B cell (primary cell): ENCODE measurements at regions not wholly inside any gene's neighbourhood (a gene's known extent, or its start where the extent isn't known, plus 50 kb on each side); places are given as distances from the start of the nearest gene placed in this dataset.

Experiments
- ATAC-seq: fragments of 200-7000 bp; cut with Tn5 transposase; one replicate; pipeline ENCODE4 v1.10.0; 2021; ENCODE audit warnings: low read depth, mild to moderate bottlenecking, moderate number of reproducible peaks, moderate library complexity
- CTCF ChIA-PET: fragments of 350-600 bp; sonication (Branson Sonifier 250); formaldehyde crosslinking; loops from one replicate; lab custom pipeline; 2021; ENCODE audit warnings: antibody characterized with exemption, inconsistent platforms; lab: Charles Lee
- POLR2A ChIA-PET: fragments of 350-600 bp; sonication (Branson Sonifier 250); formaldehyde crosslinking; loops from one replicate; lab custom pipeline; 2021; ENCODE audit warnings: antibody characterized with exemption; lab: Charles Lee
- DNase-seq: peaks from one replicate; pipeline ENCODE4 v3.0.0; 2013
- H2AFZ ChIP-seq: 2 replicates; pipeline ENCODE4 v1.6.1; 2012; ENCODE audit warnings: mild to moderate bottlenecking, low read depth, low read length; ENCODE audit not compliant: insufficient read depth, poor library complexity, severe bottlenecking
- H3K27ac ChIP-seq, 2 donors: 1 replicate in 1 of 2; 2 replicates in 1 of 2; pipeline ENCODE4 v1.5.1; 2012 to 2013; ENCODE audit warnings: low read length in 2 of 2, mild to moderate bottlenecking in 2 of 2, moderate library complexity in 1 of 2
- H3K27me3 ChIP-seq, 4 experiments: fragments of 200-600 bp in 1 of 4; sonication (generic) in 1 of 4; replicated peaks in 1 of 4; 1 replicate in 2 of 4; 2 replicates in 2 of 4; pipeline versions ENCODE4 v1.6.1 to v1.7.0; 2013 to 2016; ENCODE audit warnings: low read length in 3 of 4, mild to moderate bottlenecking in 2 of 4, mixed read lengths in 1 of 4, moderate library complexity in 1 of 4; ENCODE audit not compliant: insufficient read depth in 4 of 4, control insufficient read depth in 3 of 4; ENCODE audit errors: control extremely low read depth in 1 of 4
- H3K36me3 ChIP-seq, 2 experiments: replicated peaks in 1 of 2; 1 replicate in 1 of 2; 2 replicates in 1 of 2; pipeline versions ENCODE4 v1.6.1 to v1.7.1; 2013; ENCODE audit warnings: low read length in 1 of 2; ENCODE audit not compliant: insufficient read depth in 2 of 2, control insufficient read depth in 1 of 2; ENCODE audit errors: control extremely low read depth in 1 of 2, extremely low read depth in 1 of 2
- H3K4me1 ChIP-seq, 2 donors: fragments of 200-600 bp in 1 of 2; sonication (generic) in 1 of 2; 1 replicate in 1 of 2; 2 replicates in 1 of 2; pipeline versions ENCODE4 v1.5.1 to v1.6.1; 2013 to 2017; ENCODE audit warnings: low read length in 2 of 2; ENCODE audit not compliant: control insufficient read depth in 2 of 2, insufficient read depth in 2 of 2
- H3K4me2 ChIP-seq: replicated peaks from 2 replicates; pipeline ENCODE3; 2012; ENCODE audit warnings: mild to moderate bottlenecking, low read depth, low read length; ENCODE audit not compliant: poor library complexity, severe bottlenecking
- H3K4me3 ChIP-seq, 5 experiments: fragments of 200-600 bp in 1 of 5; sonication (generic) in 1 of 5; 1 replicate in 3 of 5; 2 replicates in 2 of 5; pipeline versions ENCODE4 v1.5.1 to v1.7.0; 2011 to 2016; ENCODE audit warnings: low read length in 4 of 5, mild to moderate bottlenecking in 4 of 5, low read depth in 2 of 5, control low read depth in 1 of 5, moderate library complexity in 1 of 5; ENCODE audit not compliant: insufficient read depth in 1 of 5; ENCODE audit errors: control extremely low read depth in 1 of 5, extremely low read depth in 1 of 5
- H3K79me2 ChIP-seq: fragments of 200-600 bp; sonication (generic); one replicate; pipeline ENCODE4 v1.6.0; 2016; ENCODE audit warnings: low read length; ENCODE audit not compliant: control insufficient read depth, insufficient read depth
- H3K9ac ChIP-seq: fragments of 200-600 bp; sonication (generic); 2 replicates; pipeline ENCODE4 v1.6.1; 2017; ENCODE audit warnings: mild to moderate bottlenecking, low read length, moderate library complexity
- H3K9me3 ChIP-seq, 3 donors: one replicate each; pipeline versions ENCODE4 v1.6.1 to v1.7.1; 2013; ENCODE audit warnings: low read length in 2 of 3; ENCODE audit not compliant: control insufficient read depth in 2 of 3, insufficient read depth in 1 of 3; ENCODE audit errors: control extremely low read depth in 1 of 3
- H4K20me1 ChIP-seq: 2 replicates; pipeline ENCODE4 v1.6.0; 2012; ENCODE audit warnings: mild to moderate bottlenecking, low read length; ENCODE audit not compliant: insufficient read depth, control insufficient read depth, poor library complexity, severe bottlenecking
- H3K27ac Mint-ChIP-seq: one replicate; pipeline ENCODE4 v1.8.0; 2021; ENCODE audit warnings: mixed read lengths
- H3K27me3 Mint-ChIP-seq: one replicate; pipeline ENCODE4 v1.8.0; 2021; ENCODE audit warnings: mixed read lengths
- H3K4me1 Mint-ChIP-seq: one replicate; pipeline ENCODE4 v1.8.0; 2021; ENCODE audit warnings: mixed read lengths
- H3K4me3 Mint-ChIP-seq: one replicate; pipeline ENCODE4 v1.8.0; 2021; ENCODE audit warnings: mixed read lengths
- H3K9me3 Mint-ChIP-seq: one replicate; pipeline ENCODE4 v1.8.0; 2022; ENCODE audit warnings: mixed read lengths; ENCODE audit not compliant: insufficient read depth
- CTCF ChIP-seq: fragments of 200-600 bp; IDR thresholded peaks from one replicate; pipeline ENCODE4 v1.8.0; 2022; ENCODE audit warnings: antibody characterized with exemption, mild to moderate bottlenecking
- EZH2 ChIP-seq: IDR thresholded peaks from 2 replicates; pipeline ENCODE4 v1.6.1; 2012; ENCODE audit warnings: borderline replicate concordance, low read depth, mild to moderate bottlenecking, moderate library complexity, low read length; ENCODE audit not compliant: insufficient read depth, poor library complexity, severe bottlenecking
- WGBS: methylation state at CpG from one replicate; pipeline ENCODE4 v1.1.5; 2013; ENCODE audit warnings: missing lambda C conversion rate; ENCODE audit not compliant: insufficient coverage; 5-methylcytosine and 5-hydroxymethylcytosine counted together
- intact Hi-C: fragments of 100-400 bp; cut with micrococcal nuclease; formaldehyde crosslinking; loops from one replicate; pipeline ENCODE4 v1.10.0; 2022

- H3K4me1 ChIP-seq, result no peaks in the 10 kb centered on the region
- no peaks in the 10 kb centered on the region for H3K27me3 ChIP-seq
- no peak overlapping the region for H2AFZ ChIP-seq
- WGBS, result 96% methylated on average over 12 of the region's 12 CpGs
- H3K9ac ChIP-seq, result no peak overlapping the region
- TF ChIP-seq CTCF (no peak), EZH2 (no peak)
- Mint-ChIP-seq H3K27ac (no peak overlapping the region), H3K9me3 (no peaks in the 10 kb centered on the region), H3K4me1 (no peaks in the 10 kb centered on the region), H3K27me3 (peaks cover 7% of the 10 kb centered on the region), H3K4me3 (no peak overlapping the region)
- H3K27ac ChIP-seq, result no peak overlapping the region
- no peak overlapping the region for H3K4me3 ChIP-seq
- ATAC-seq (no peak), DNase-seq (no peak)
- H3K4me2 ChIP-seq, result no peak overlapping the region
- ChIA-PET POLR2A (no interaction called here), CTCF (no interaction called here)
- H3K9me3 ChIP-seq, result peaks cover 0 to 12% (median 0%) of the 10 kb centered on the region in 3 donors
- intact Hi-C loops, result no loop called here
- H3K36me3 ChIP-seq, result no peaks in the 10 kb centered on the region
- H3K79me2 ChIP-seq, result no peaks in the 10 kb centered on the region
- no peaks in the 10 kb centered on the region for H4K20me1 ChIP-seq
Measured at GRCh38 chr13:111566567-111566966, 246.1 kb downstream of the TEX29 start.

GRCh38 chr13:111567637-111568036, 247.2 kb downstream of the TEX29 start:
- POLR2A ChIA-PET, result no interaction called here
- intact Hi-C loops, result no loop called here
- Histone ChIP-seq H3K4me2 (no peak overlapping the region), H2AFZ (no peak overlapping the region), H3K4me1 (no peaks in the 10 kb centered on the region), H3K36me3 (no peaks in the 10 kb centered on the region), H3K79me2 (no peaks in the 10 kb centered on the region), H3K27ac (no peak overlapping the region), H3K4me3 (no peak overlapping the region), H3K27me3 (no peaks in the 10 kb centered on the region), H4K20me1 (no peaks in the 10 kb centered on the region), H3K9ac (no peak overlapping the region), H3K9me3 (peaks cover 0 to 12% (median 0%) of the 10 kb centered on the region in 3 donors)
- Mint-ChIP-seq H3K27me3 (peaks cover 4% of the 10 kb centered on the region), H3K4me3 (no peak overlapping the region), H3K27ac (no peak overlapping the region), H3K4me1 (no peaks in the 10 kb centered on the region), H3K9me3 (no peaks in the 10 kb centered on the region)
- 83% methylated on average over 15 of the region's 16 CpGs for WGBS
- CTCF ChIA-PET, result no interaction called here
- no peak for TF ChIP-seq CTCF
- TF ChIP-seq EZH2, result no peak
- DNase-seq (no peak), ATAC-seq (no peak)
